ENCODE measurements at regions not wholly inside any gene's neighbourhood (a gene's known extent, or its start where the extent isn't known, plus 50 kb on each side); places are given as distances from the start of the nearest gene placed in this dataset.

GRCh38 chr2:76633276-76633921, 888.8 kb downstream of the LRRTM4 start:
- Histone ChIP-seq H3K27me3 (no peaks in the 10 kb centered on the region), H3K4me1 (no peaks in the 10 kb centered on the region), H3K27ac (no peak overlapping the region), H3K36me3 (no peaks in the 10 kb centered on the region), H3K9me3 (no peaks in the 10 kb centered on the region), H3K4me3 (no peak overlapping the region)
- TF ChIP-seq POLR2A (IDR thresholded peaks at IDR 0.05) (no peak), CTCF (IDR thresholded peaks at IDR 0.05) (no peak)
- intact Hi-C loops (cut with DNase I; ENCODE audit: low total_unique reads): no loop called here
- no peak for DNase-seq

GRCh38 chr2:76625101-76625500, 897.1 kb downstream of the LRRTM4 start:
- Histone ChIP-seq H3K9me3 (no peaks in the 10 kb centered on the region), H3K36me3 (no peaks in the 10 kb centered on the region), H3K27ac (no peak overlapping the region), H3K4me3 (no peak overlapping the region), H3K27me3 (no peaks in the 10 kb centered on the region), H3K4me1 (no peaks in the 10 kb centered on the region)
- intact Hi-C loops (cut with DNase I; ENCODE audit: low total_unique reads): no loop called here
- no peak for DNase-seq
- no peak for TF ChIP-seq POLR2A (IDR thresholded peaks at IDR 0.05)
- TF ChIP-seq CTCF (IDR thresholded peaks at IDR 0.05): no peak

GRCh38 chr2:76613330-76613729, 902.6 kb upstream of the GCFC2 start:
- no peaks in the 10 kb centered on the region for H3K4me1 ChIP-seq
- no peak for DNase-seq
- no peak overlapping the region for H3K4me3 ChIP-seq
- intact Hi-C loops (cut with DNase I; ENCODE audit: low total_unique reads): no loop called here
- TF ChIP-seq POLR2A (IDR thresholded peaks at IDR 0.05): no peak
- no peak for TF ChIP-seq CTCF (IDR thresholded peaks at IDR 0.05)
- H3K27me3 ChIP-seq: no peaks in the 10 kb centered on the region
- no peaks in the 10 kb centered on the region for H3K36me3 ChIP-seq
- H3K27ac ChIP-seq: no peak overlapping the region
- no peaks in the 10 kb centered on the region for H3K9me3 ChIP-seq

- no peaks in the 10 kb centered on the region for H3K9me3 ChIP-seq
- intact Hi-C loops (cut with DNase I; ENCODE audit: low total_unique reads): no loop called here
Observed at GRCh38 chr2:76612764-76613163, 902.0 kb upstream of the GCFC2 start.

GRCh38 chr2:76610451-76610850, 899.7 kb upstream of the GCFC2 start:
- no peak for DNase-seq
- Histone ChIP-seq H3K36me3 (no peaks in the 10 kb centered on the region), H3K4me1 (no peaks in the 10 kb centered on the region), H3K27ac (no peak overlapping the region), H3K27me3 (no peaks in the 10 kb centered on the region), H3K4me3 (no peak overlapping the region), H3K9me3 (no peaks in the 10 kb centered on the region)
- TF ChIP-seq CTCF (IDR thresholded peaks at IDR 0.05) (no peak), POLR2A (IDR thresholded peaks at IDR 0.05) (no peak)
- intact Hi-C loops (cut with DNase I; ENCODE audit: low total_unique reads): no loop called here

More at GRCh38 chr2:76612764-76613163, 902.0 kb upstream of the GCFC2 start:
- Histone ChIP-seq H3K36me3 (no peaks in the 10 kb centered on the region), H3K27ac (no peak overlapping the region), H3K4me3 (no peak overlapping the region), H3K27me3 (no peaks in the 10 kb centered on the region), H3K4me1 (no peaks in the 10 kb centered on the region)
- no peak for DNase-seq
- TF ChIP-seq POLR2A (IDR thresholded peaks at IDR 0.05): no peak
- no peak for TF ChIP-seq CTCF (IDR thresholded peaks at IDR 0.05)

Data from uterus (tissue), 3 donors.